ENCODE measurements at regions not wholly inside any gene's neighbourhood (a gene's known extent, or its start where the extent isn't known, plus 50 kb on each side); places are given as distances from the start of the nearest gene placed in this dataset.

- no peak for TF ChIP-seq CTCF (IDR thresholded peaks at IDR 0.05)
Observed at GRCh38 chr14:86943391-86944365, 1049.3 kb downstream of the GALC start.

- TF ChIP-seq CTCF (IDR thresholded peaks at IDR 0.05), result no peak
Observed at GRCh38 chr14:86942936-86943335, 1050.0 kb downstream of the GALC start.

- no peak for TF ChIP-seq CTCF (IDR thresholded peaks at IDR 0.05)
Observed at GRCh38 chr14:86940106-86940505, 1052.9 kb downstream of the GALC start.

- no peak for TF ChIP-seq CTCF (IDR thresholded peaks at IDR 0.05)
Observed at GRCh38 chr14:86938320-86938719, 1054.7 kb downstream of the GALC start.

GRCh38 chr14:86936556-86936955, 1056.4 kb downstream of the GALC start:
- TF ChIP-seq CTCF (IDR thresholded peaks at IDR 0.05), result no peak

GRCh38 chr14:86935241-86935885, 1057.6 kb downstream of the GALC start:
- no peak for TF ChIP-seq CTCF (IDR thresholded peaks at IDR 0.05)

- TF ChIP-seq CTCF (IDR thresholded peaks at IDR 0.05), result no peak
Observed at GRCh38 chr14:86933958-86934595, 1058.9 kb downstream of the GALC start.

Data from LNCAP (cell line).